NB4 (cell line): ENCODE measurements at regions not wholly inside any gene's neighbourhood (a gene's known extent, or its start where the extent isn't known, plus 50 kb on each side); places are given as distances from the start of the nearest gene placed in this dataset.

ENCODE experiments used
- DNase-seq: peaks from one replicate; pipeline ENCODE4 v3.0.0; 2010; ENCODE audit warnings: low read depth
- H3K4me3 ChIP-seq: one replicate; pipeline ENCODE4 v1.5.1; 2011; ENCODE audit warnings: mild to moderate bottlenecking, low read depth, low read length, moderate library complexity
- CTCF ChIP-seq: IDR thresholded peaks from one replicate; pipeline ENCODE4 v1.5.1; 2012; ENCODE audit warnings: low read depth, low read length
- MAX ChIP-seq: IDR thresholded peaks from 2 replicates; pipeline ENCODE4 v1.6.1; 2011; ENCODE audit warnings: low read depth, low read length
- MYC ChIP-seq: IDR thresholded peaks from 2 replicates; pipeline ENCODE4 v1.6.1; 2011; ENCODE audit warnings: low read depth, low read length
- POLR2A ChIP-seq: IDR thresholded peaks from 2 replicates; pipeline ENCODE4 v1.6.1; 2011; ENCODE audit warnings: mild to moderate bottlenecking; ENCODE audit not compliant: insufficient read length; ENCODE audit errors: extremely low read depth

- no peak for DNase-seq
- no peak for TF ChIP-seq POLR2A
- no peak for TF ChIP-seq MYC
- no peak for TF ChIP-seq CTCF
- TF ChIP-seq MAX, result no peak
- H3K4me3 ChIP-seq, result no peak overlapping the region
Observed at GRCh38 chr12:66733321-66733720, 54.4 kb upstream of the GRIP1 start.

- DNase-seq, result no peak
- no peak for TF ChIP-seq POLR2A
- TF ChIP-seq MYC, result no peak
- TF ChIP-seq MAX, result no peak
- TF ChIP-seq CTCF, result no peak
- H3K4me3 ChIP-seq, result no peak overlapping the region
Observed at GRCh38 chr12:66733839-66734238, 55.0 kb upstream of the GRIP1 start.

- no peak overlapping the region for H3K4me3 ChIP-seq
- TF ChIP-seq MAX (no peak), MYC (no peak), CTCF (no peak), POLR2A (no peak)
- DNase-seq, result no peak
Observed at GRCh38 chr12:66735275-66735674, 56.4 kb upstream of the GRIP1 start.

- DNase-seq, result no peak
- no peak overlapping the region for H3K4me3 ChIP-seq
- TF ChIP-seq CTCF (no peak), POLR2A (no peak), MYC (no peak), MAX (no peak)
Observed at GRCh38 chr12:66736931-66737330, 58.1 kb upstream of the GRIP1 start.

- H3K4me3 ChIP-seq, result no peak overlapping the region
- DNase-seq, result no peak
- TF ChIP-seq CTCF (no peak), MAX (no peak), POLR2A (no peak), MYC (no peak)
Observed at GRCh38 chr12:66739266-66739665, 60.4 kb upstream of the GRIP1 start.

GRCh38 chr12:66739940-66740651 is 61.2 kb upstream of the GRIP1 start:
- no peak for DNase-seq
- no peak overlapping the region for H3K4me3 ChIP-seq
- no peak for TF ChIP-seq MAX
- no peak for TF ChIP-seq POLR2A
- TF ChIP-seq MYC, result no peak
